ENCODE measurements at regions not wholly inside any gene's neighbourhood (a gene's known extent, or its start where the extent isn't known, plus 50 kb on each side); places are given as distances from the start of the nearest gene placed in this dataset.

DNA sequence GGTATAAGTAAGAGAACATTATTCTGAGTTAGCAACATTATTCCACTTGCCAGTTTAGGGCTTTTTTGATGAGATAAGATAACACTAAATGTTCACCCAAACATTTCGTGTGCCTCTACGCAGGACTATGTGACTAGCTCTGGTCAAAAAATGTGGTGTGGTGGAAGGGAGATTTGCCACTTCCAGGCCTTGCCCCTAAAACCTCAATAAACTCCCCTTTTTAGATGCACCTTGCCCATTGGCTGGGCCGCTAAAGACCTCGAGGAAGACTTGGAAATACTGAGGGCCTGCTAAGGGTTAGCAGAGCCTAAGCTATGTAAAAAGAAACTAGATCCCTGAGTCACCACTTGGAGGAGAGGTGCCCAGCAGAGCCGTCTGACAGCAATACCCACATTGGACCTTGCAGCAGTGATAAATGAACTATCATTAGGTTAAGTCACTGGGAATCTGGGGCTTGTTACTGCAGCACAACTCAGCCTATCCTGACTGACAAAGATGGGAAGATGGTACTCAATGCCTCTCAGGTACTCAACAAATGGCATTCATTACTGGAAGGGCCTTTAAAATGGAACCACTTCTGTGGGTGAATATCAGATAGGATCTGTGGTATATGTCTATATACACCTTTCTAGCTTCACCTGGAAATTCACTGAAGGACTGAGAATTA, 331.5 kb upstream of the TLE3 start:
- TF ChIP-seq EZH2 (IDR thresholded peaks at IDR 0.05), result no peak
- no peak for TF ChIP-seq POLR2AphosphoS5 (IDR thresholded peaks at IDR 0.05; ENCODE audit: borderline replicate concordance, low read depth, low read length)
- TF ChIP-seq FOXP2 (optimal IDR thresholded peaks at IDR 0.05; ENCODE audit: control extremely low read depth, extremely low read length, insufficient read depth), result no peak

All from SK-N-MC (cell line).